GM12892 (cell line): ENCODE measurements at regions not wholly inside any gene's neighbourhood (a gene's known extent, or its start where the extent isn't known, plus 50 kb on each side); places are given as distances from the start of the nearest gene placed in this dataset.

Experiments
- DNase-seq: peaks from one replicate; pipeline ENCODE4 v3.0.0; 2011; ENCODE audit not compliant: insufficient read length
- FAIRE-seq: peaks from 2 replicates; lab custom pipeline; 2011; peaks lifted over from hg19 to GRCh38; lab: Jason Lieb, UNC
- POLR2A ChIP-seq: IDR thresholded peaks from 2 replicates; pipeline ENCODE4 v1.6.1; 2011; ENCODE audit warnings: low read depth, low read length, control low read depth
- POLR2AphosphoS5 ChIP-seq: IDR thresholded peaks from 2 replicates; pipeline ENCODE4 v1.6.1; 2011; ENCODE audit warnings: low read depth, low read length, control low read depth
- TAF1 ChIP-seq: IDR thresholded peaks from 2 replicates; pipeline ENCODE4 v1.6.1; 2011; ENCODE audit warnings: low read depth, mild to moderate bottlenecking, control low read depth, low read length, borderline replicate concordance

DNA sequence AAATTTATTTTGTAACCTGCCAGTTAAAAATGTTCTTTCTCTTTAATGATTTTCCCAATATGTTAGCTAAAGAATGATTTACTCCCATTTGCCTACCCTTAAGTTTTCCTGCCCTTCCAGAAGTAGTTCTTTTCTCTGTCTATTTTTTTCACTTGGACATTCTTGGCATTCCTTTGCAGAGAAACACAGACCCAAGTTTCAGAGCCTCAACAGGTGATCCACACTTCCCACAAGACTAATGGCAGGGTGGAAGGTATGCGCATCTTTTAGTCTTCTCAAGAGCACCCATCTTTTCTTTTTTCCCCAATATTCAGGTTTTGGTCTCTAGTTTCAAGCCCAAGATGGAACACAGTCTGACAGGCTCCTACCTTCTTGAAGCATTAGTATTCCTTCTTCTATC lies 420.7 kb downstream of the ADAMTS20 start:
- DNase-seq (no peak), FAIRE-seq (no peak)
- TF ChIP-seq TAF1 (no peak), POLR2A (no peak), POLR2AphosphoS5 (no peak)

DNA sequence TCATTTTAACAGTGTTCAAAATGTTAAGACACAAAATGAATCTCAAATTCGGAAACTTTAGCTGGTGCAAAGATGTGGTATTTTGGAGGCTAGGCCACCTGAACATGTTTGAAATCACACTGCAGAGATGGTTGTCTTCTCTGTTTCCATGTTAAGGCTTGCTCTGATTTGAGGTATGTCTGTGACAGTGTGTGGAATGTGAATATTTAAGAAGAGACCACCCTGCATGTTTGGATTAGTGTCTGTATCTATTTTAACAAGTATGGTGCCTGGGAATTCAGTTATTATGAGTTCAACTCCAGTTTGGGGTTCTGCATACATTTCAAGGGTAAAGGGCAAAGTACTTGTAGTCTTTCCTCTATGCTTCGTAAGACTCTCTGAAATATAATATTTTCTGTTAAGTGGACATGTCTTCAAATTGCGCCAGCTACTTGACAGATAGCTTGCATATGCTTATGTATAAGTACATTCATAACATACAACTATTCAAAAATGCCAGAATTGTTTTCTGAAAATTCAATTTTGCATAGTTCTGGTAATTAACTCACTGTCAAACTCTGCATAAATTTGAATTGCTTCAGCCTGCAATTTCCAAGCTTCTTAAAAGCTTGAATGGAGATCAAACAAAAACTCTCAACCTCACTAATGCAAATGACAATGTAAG lies 424.0 kb downstream of the ADAMTS20 start:
- TF ChIP-seq POLR2AphosphoS5 (no peak), POLR2A (no peak)
- FAIRE-seq, result no peak
- DNase-seq, result no peak

DNA sequence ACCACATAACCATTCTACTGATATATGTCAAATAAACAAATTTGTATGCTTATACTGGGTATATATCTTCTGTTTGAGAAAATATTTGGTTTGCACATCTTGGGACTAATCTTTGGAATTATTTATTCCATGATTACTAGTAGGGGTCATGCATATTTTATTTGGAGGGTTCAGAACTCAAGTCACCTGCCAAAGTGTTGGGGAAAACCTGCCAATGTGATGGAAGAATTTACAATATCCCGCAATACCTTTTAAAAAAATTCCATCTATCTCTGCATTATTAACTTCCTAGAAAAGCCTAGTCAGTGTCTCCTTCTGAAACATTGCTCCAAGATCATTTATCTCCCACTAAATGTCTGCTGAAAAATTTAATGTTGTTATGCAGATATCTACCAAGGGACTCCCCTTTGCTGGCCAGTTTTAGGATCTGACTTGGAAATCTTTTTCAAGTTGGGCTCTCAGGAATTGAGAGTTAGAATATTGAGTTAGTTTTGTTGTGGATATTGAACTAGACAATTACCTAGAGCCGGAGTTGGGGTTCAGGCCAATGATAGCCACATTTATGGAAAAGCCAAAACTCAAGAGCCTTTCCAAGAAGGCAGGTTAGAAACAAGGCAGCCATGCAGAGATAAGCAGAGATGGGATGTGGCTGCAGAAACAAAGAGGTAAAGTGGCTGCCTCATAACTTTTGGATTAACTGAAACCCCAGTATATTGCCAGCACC lies 425.2 kb downstream of the ADAMTS20 start:
- no peak for DNase-seq
- no peak for FAIRE-seq
- no peak for TF ChIP-seq TAF1
- no peak for TF ChIP-seq POLR2AphosphoS5

DNA sequence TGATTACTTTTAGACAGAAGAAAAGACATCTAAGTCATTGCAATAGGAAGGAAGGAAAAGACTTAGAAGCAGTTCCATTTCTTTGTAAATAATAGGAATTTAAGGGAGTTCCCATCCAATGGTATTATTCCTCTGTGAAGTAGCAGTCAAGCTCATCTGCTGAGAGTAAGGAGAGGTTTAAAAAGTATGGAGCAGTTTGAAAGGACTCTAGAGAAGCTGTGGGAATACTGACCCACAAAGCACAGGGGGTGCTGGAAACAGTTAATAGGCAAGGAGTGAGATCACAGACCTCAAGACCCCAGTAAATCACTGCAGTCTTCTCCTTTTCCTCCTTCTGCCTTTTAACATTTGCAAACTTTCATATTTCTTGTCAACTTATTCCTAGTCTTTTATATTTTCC lies 428.5 kb downstream of the ADAMTS20 start:
- no peak for TF ChIP-seq TAF1
- FAIRE-seq (no peak), DNase-seq (no peak)

DNA sequence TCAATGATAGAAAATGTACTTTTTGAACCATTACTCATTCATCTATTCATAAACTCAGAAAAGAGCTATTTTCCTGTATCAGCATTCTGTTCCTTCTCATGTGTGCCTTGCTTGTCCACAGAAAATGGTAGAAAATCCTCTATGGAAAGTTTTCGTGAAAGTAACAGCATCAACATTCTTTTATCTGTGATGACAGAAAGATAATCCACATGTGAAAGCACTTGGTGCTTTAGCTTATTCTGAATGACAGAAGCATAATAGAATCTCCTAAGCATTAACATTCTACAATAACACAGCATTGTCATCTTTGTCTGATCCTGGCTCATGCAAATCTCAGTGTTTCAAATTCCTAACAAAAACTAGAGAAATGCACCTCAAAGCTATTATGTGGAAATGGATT lies 431.9 kb downstream of the ADAMTS20 start:
- no peak for TF ChIP-seq TAF1
- TF ChIP-seq POLR2AphosphoS5, result no peak
- TF ChIP-seq POLR2A, result no peak
- FAIRE-seq, result no peak
- no peak for DNase-seq

DNA sequence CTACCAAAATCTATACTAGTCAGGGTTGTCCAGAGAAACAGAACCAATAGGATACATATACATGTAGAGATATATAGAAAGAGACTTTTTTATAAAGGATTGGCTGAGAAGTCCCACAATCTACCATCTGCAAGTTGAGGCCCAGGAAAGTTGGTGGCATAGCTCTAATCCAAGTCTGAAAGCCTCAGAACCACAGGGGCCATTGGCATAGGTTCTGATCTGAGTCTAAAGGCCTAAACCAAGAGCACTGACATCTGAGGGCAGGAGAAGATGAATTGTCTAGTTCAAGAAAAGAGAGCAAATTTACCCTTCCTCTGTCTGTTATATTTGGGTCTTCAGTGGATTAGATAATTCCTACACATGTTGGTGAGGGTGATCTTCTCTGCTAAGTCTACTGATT lies 433.1 kb downstream of the ADAMTS20 start:
- TF ChIP-seq TAF1 (no peak), POLR2AphosphoS5 (no peak), POLR2A (no peak)

DNA sequence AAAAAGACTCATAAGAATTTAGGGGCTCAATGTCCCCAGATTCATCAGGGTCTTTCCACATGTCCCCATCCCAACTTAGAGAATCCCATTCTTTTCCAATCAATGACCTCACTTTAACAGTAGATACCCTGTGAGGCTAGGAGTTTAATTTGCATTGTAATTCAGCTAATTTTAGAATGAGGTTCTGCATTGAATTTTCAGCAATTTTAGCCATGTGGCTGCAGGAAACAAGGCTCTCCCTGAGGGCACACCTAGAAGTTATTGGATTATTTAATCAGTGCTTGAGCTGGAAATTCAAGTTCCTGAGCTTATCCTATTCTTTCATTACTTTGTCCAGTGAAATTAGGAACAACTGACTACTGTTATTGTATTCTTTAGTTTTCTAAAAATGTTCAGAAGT lies 433.8 kb downstream of the ADAMTS20 start:
- FAIRE-seq (no peak), DNase-seq (no peak)
- TF ChIP-seq POLR2A (no peak), TAF1 (no peak), POLR2AphosphoS5 (no peak)

More for the DNA sequence above, 433.1 kb downstream of the ADAMTS20 start:
- no peak for DNase-seq
- no peak for FAIRE-seq

DNA sequence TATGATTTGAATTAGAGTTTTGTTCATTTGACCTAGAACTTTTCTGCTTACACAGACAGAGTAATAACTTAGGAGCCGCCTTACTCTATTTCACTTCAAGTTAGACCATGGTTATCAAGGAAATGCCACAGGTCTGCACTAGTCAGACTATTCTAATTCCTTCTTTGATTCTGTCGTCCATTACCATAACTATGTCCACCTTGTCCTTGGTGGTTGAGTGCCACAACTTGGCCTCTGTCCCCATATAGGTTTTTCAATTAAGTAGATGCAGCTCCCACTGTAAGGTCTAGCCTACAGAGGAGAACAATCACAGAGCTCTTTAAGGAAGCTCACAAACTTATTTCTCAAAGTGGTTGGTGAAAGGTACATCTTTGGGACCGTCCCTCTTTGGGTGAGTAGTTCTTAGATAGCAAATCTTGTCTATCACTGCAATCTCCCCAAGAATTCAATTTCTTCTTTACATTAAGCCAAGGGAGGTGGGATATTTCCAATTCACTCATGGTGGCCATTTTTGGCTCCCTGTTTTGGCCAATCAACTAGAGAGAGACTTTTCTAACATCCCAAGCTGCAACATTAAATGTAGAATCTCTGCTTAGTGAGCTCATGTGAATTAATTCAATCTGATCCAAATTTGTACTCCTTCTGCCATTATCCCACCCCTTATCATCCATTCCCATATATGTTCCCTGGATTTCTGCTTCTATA lies 434.6 kb downstream of the ADAMTS20 start:
- DNase-seq (no peak), FAIRE-seq (no peak)
- TF ChIP-seq TAF1, result no peak
- TF ChIP-seq POLR2AphosphoS5, result no peak
- no peak for TF ChIP-seq POLR2A

DNA sequence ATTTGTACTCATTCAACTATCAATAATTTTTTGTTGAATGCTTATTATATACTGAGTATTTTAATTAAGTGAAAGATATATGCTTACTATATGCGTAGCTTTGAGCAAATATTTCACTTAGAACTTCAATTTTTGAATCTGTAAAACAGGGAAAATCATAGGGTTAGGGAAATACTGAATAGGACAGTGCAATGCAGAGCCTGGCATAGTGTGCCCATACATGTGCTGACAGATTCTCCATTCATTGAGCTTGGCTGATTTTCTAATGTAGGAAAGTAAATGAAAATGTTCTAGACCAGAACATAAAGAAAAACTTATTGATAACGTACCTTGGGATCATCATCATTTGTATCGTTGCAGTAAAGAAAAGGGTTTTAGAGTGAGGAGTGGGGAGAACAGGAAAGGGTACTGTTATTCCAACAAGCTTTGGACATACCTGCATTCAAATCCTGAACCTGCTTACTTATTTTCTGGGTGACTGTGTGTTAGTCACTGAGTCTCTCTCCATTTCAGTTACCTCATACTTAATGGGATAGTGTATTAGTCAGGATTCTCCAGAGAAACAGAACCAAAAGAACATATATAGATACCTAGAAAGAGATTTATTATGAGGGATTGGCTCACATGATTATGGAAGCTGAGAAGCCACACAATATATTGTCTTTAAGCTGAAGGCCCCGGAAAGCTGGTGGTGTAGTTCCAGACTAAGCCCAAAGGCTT lies 436.4 kb downstream of the ADAMTS20 start:
- DNase-seq (no peak), FAIRE-seq (no peak)
- no peak for TF ChIP-seq TAF1
- no peak for TF ChIP-seq POLR2A
- TF ChIP-seq POLR2AphosphoS5, result no peak

DNA sequence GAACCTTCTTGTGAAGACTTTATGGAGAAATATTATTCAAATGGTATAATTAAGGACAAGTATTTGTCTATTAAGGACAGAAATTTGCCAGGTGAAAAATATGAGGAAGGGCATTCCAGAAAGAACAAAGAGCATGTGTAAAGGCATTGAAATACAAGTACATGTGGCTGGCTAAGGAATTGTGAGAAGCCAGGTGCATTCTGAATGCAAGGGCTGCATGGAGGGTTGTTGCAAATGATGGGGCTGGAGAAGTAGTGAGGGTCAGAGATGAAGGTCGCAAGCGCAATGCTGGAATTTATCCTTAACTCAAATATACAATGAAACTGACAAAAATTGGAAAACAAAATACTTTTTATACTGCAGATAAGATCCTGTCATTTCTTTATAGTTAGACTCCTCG lies 437.7 kb downstream of the ADAMTS20 start:
- FAIRE-seq (no peak), DNase-seq (no peak)
- no peak for TF ChIP-seq TAF1
- TF ChIP-seq POLR2A, result no peak
- no peak for TF ChIP-seq POLR2AphosphoS5

DNA sequence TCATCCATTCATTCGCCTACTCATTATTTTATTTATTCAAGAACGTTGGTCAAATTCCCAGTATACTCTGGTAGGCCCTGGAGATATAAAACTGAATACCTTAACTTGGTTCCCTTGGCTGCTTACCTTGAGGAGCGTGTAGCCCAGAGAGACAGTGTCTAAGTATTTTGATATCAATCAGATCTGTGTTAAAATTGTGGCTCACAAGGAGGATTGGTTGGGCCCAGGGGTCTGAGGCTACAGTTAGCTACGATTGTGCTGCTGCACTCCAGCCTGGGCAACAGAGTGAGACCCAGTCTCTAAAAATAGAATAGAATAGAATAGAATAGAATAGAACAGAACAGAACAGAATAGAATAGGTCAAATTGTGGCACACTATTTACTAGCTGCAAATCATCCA lies 438.4 kb downstream of the ADAMTS20 start:
- DNase-seq, result no peak
- TF ChIP-seq POLR2A (no peak), TAF1 (no peak), POLR2AphosphoS5 (no peak)
- no peak for FAIRE-seq

DNA sequence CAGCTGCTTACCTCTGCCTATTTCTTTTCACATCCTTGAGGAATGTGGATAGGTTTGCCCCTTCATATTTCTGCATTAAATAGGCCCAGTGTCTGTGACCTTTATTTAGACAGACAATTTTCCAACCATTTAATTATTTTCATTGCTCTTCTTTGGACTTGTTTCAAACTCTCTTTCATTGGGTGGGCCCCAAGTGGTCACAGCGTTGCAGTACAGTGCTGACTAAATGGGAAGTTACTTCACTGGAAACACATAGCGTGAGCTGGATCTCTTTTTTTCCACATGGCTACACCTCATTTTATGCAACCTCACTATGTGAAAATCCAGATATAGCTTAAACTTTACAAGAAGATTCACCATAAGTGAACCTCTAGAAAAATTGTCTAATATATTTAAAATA lies 438.9 kb downstream of the ADAMTS20 start:
- TF ChIP-seq TAF1, result no peak
- TF ChIP-seq POLR2AphosphoS5, result no peak
- no peak for TF ChIP-seq POLR2A
- DNase-seq (no peak), FAIRE-seq (no peak)
